ENCODE measurements at regions not wholly inside any gene's neighbourhood (a gene's known extent, or its start where the extent isn't known, plus 50 kb on each side); places are given as distances from the start of the nearest gene placed in this dataset.

- Histone ChIP-seq H3K36me3 (no peaks in the 10 kb centered on the region), H3K27ac (no peak overlapping the region), H3K4me1 (peaks cover 0 to 7% (median 0%) of the 10 kb centered on the region in 4 donors), H3K9me3 (no peaks in the 10 kb centered on the region), H3K4me3 (no peak overlapping the region), H3K27me3 (no peaks in the 10 kb centered on the region)
- TF ChIP-seq CTCF (IDR thresholded peaks at IDR 0.05) (no peak), POLR2A (IDR thresholded peaks at IDR 0.05) (no peak)
- WGBS, 2 donors: 64 to 74% methylated on average over 8 of the region's 8 CpGs
- no peak for DNase-seq (ENCODE audit: low spot score in 2 of 2)
Observed at GRCh38 chr6:85118652-85119235, 331.1 kb upstream of the NT5E start.

DNA sequence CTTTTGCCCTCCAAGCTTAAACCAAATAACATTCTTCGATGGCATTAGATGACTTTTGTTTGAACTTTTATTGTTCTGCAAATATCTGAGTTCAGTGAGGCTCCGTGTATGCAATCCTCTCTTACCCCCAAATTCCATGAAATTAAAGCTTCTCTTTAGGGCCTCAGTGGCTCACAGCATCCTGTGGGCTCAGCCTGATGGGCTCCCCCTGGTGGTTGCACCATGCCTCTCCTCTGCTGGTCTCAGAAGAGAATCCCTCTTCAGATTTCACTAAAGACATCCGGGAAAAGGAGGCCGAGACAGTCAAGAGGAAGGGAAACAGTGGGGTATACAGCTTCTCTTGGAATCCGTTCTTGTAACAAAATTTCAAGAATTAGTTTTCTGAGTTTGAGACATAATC, 331.6 kb upstream of the NT5E start:
- WGBS, 2 donors: 68 to 78% methylated on average over 5 of the region's 5 CpGs
- Histone ChIP-seq H3K27ac (no peak overlapping the region), H3K27me3 (no peaks in the 10 kb centered on the region)

GRCh38 chr6:85116475-85116874, 333.4 kb upstream of the NT5E start:
- 87 to 91% methylated on average over 3 of the region's 3 CpGs for WGBS, 2 donors
- no peak overlapping the region for H3K4me3 ChIP-seq
- TF ChIP-seq POLR2A (IDR thresholded peaks at IDR 0.05): no peak

More for the DNA sequence above, 331.6 kb upstream of the NT5E start:
- Histone ChIP-seq H3K36me3 (no peaks in the 10 kb centered on the region), H3K4me1 (peaks cover 0 to 9% (median 0%) of the 10 kb centered on the region in 4 donors), H3K9me3 (no peaks in the 10 kb centered on the region), H3K4me3 (no peak overlapping the region)
- TF ChIP-seq EP300 (IDR thresholded peaks at IDR 0.05) (no peak), POLR2A (IDR thresholded peaks at IDR 0.05) (no peak), CTCF (IDR thresholded peaks at IDR 0.05) (no peak)
- no peak for DNase-seq (ENCODE audit: low spot score in 2 of 2)

DNA sequence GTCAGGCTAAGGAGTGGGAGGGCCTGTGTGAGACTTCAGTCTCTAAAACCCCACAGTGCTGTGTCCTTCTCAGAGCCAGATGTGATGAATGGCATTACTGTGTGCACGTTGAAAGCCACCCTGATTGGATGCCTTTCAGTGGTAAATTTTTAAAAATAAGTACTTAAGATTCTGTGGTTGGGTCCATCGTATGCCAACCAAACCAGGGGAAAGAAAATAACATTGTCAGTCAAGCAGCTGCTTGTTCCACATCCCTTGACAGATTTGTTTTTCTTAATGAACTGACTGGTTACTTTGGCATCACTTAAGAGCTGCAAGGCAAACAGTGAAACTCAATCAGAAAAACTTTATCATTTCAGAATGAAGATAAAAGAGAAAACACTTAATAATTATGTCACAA, 334.0 kb upstream of the NT5E start:
- no peak overlapping the region for H3K27ac ChIP-seq
- H3K4me1 ChIP-seq: peaks cover 0 to 9% (median 0%) of the 10 kb centered on the region in 4 donors
- no peaks in the 10 kb centered on the region for H3K27me3 ChIP-seq
- DNase-seq (ENCODE audit: low spot score in 2 of 2): no peak
- whole genome bisulfite sequencing, 2 donors: 28 to 42% methylated on average over 2 of the region's 2 CpGs
- TF ChIP-seq POLR2A (IDR thresholded peaks at IDR 0.05): no peak
- no peak for TF ChIP-seq CTCF (IDR thresholded peaks at IDR 0.05)
- H3K36me3 ChIP-seq: no peaks in the 10 kb centered on the region
- no peaks in the 10 kb centered on the region for H3K9me3 ChIP-seq
- H3K4me3 ChIP-seq: no peak overlapping the region

More at GRCh38 chr6:85116475-85116874, 333.4 kb upstream of the NT5E start:
- Histone ChIP-seq H3K9me3 (no peaks in the 10 kb centered on the region), H3K27ac (no peak overlapping the region), H3K4me1 (peaks cover 0 to 9% (median 0%) of the 10 kb centered on the region in 4 donors), H3K36me3 (no peaks in the 10 kb centered on the region), H3K27me3 (no peaks in the 10 kb centered on the region)
- DNase-seq (ENCODE audit: low spot score in 2 of 2): no peak

GRCh38 chr6:85115376-85115775, 334.5 kb upstream of the NT5E start:
- H3K9me3 ChIP-seq: no peaks in the 10 kb centered on the region
- WGBS, 2 donors: 69 to 82% methylated on average over 6 of the region's 6 CpGs

More at GRCh38 chr6:85115376-85115775, 334.5 kb upstream of the NT5E start:
- H3K27ac ChIP-seq: no peak overlapping the region
- peaks cover 0 to 9% (median 0%) of the 10 kb centered on the region in 4 donors for H3K4me1 ChIP-seq
- TF ChIP-seq CTCF (IDR thresholded peaks at IDR 0.05) (no peak), EP300 (IDR thresholded peaks at IDR 0.05) (no peak), POLR2A (IDR thresholded peaks at IDR 0.05) (no peak)
- no peaks in the 10 kb centered on the region for H3K27me3 ChIP-seq
- no peaks in the 10 kb centered on the region for H3K36me3 ChIP-seq
- no peak for DNase-seq (ENCODE audit: low spot score in 2 of 2)
- no peak overlapping the region for H3K4me3 ChIP-seq
